ENCODE measurements at regions not wholly inside any gene's neighbourhood (a gene's known extent, or its start where the extent isn't known, plus 50 kb on each side); places are given as distances from the start of the nearest gene placed in this dataset.

DNA sequence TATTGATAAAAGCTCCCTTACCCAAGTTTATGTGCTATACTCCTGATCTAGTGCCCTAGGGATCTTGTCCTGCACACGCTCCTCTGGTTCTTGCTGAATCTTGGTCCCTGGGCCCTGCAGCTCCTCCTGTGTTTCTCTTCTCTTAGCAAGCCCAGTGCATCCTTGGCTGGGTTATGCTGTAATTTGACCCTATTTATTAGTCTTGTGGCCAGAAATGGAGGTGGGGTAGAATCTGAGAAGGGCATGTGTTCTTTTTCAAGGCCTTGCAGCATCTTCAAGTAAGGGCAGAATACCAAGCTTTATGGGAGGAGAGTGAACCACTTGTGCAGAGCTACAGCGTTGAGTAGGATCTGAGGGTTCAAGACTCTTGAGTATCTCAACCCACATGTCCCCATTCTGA is 366.8 kb downstream of the FAM170A start:
- TF ChIP-seq GATA2 (IDR thresholded peaks at IDR 0.05; ENCODE audit: low read depth, low read length) (no peak), GATA3 (IDR thresholded peaks at IDR 0.05; ENCODE audit: low read depth, low read length) (no peak)
